ENCODE measurements at regions not wholly inside any gene's neighbourhood (a gene's known extent, or its start where the extent isn't known, plus 50 kb on each side); places are given as distances from the start of the nearest gene placed in this dataset.

- DNase-seq: no peak
Measured at GRCh38 chr13:73962284-73962683, 171.9 kb downstream of the KLF12 start.

- no peak for DNase-seq
Measured at GRCh38 chr13:73961181-73961580, 173.0 kb downstream of the KLF12 start.

GRCh38 chr13:73960474-73960873 lies 173.7 kb downstream of the KLF12 start:
- DNase-seq: no peak

- DNase-seq: no peak
Measured at GRCh38 chr13:73958657-73959397, 175.4 kb downstream of the KLF12 start.

GRCh38 chr13:73957889-73958288 lies 176.3 kb downstream of the KLF12 start:
- DNase-seq: no peak

GRCh38 chr13:73956795-73957408 lies 177.3 kb downstream of the KLF12 start:
- no peak for DNase-seq

- no peak for DNase-seq
Measured at GRCh38 chr13:73955977-73956500, 178.2 kb downstream of the KLF12 start.

- no peak for DNase-seq
Measured at GRCh38 chr13:73954808-73955207, 179.4 kb downstream of the KLF12 start.

GRCh38 chr13:73952648-73953047 lies 181.6 kb downstream of the KLF12 start:
- DNase-seq: no peak

- DNase-seq: no peak
Measured at GRCh38 chr13:73948848-73949529, 185.2 kb downstream of the KLF12 start.

- DNase-seq: no peak
Measured at GRCh38 chr13:73945871-73946270, 188.3 kb downstream of the KLF12 start.

GRCh38 chr13:73945382-73945781 lies 188.8 kb downstream of the KLF12 start:
- no peak for DNase-seq

- DNase-seq: no peak
Measured at GRCh38 chr13:73943965-73944233, 190.3 kb downstream of the KLF12 start.

- no peak for DNase-seq
Measured at GRCh38 chr13:73943137-73943964, 190.9 kb downstream of the KLF12 start.

- DNase-seq: no peak
Measured at GRCh38 chr13:73941752-73942151, 192.5 kb downstream of the KLF12 start.

- DNase-seq: no peak
Measured at GRCh38 chr13:73940098-73940497, 194.1 kb downstream of the KLF12 start.

- DNase-seq: no peak
Measured at GRCh38 chr13:73939603-73940002, 194.6 kb downstream of the KLF12 start.

- no peak for DNase-seq
Measured at GRCh38 chr13:73939071-73939380, 195.2 kb downstream of the KLF12 start.

- no peak for DNase-seq
Measured at GRCh38 chr13:73938372-73939070, 195.7 kb downstream of the KLF12 start.

GRCh38 chr13:73937441-73937840 lies 196.8 kb downstream of the KLF12 start:
- no peak for DNase-seq

GRCh38 chr13:73935991-73936390 lies 198.2 kb downstream of the KLF12 start:
- no peak for DNase-seq

- DNase-seq: no peak
Measured at GRCh38 chr13:73934771-73935170, 199.4 kb downstream of the KLF12 start.

Data from right kidney (tissue), 1 donor.